Parathyroid adenoma (tissue), 2 donors: ENCODE measurements at regions not wholly inside any gene's neighbourhood (a gene's known extent, or its start where the extent isn't known, plus 50 kb on each side); places are given as distances from the start of the nearest gene placed in this dataset.

Experiments used
- H2AFZ ChIP-seq: fragments of 300-600 bp; sonication (generic); one replicate; pipeline ENCODE4 v1.7.0; 2017; ENCODE audit warnings: antibody characterized with exemption, mild to moderate bottlenecking
- H3K27ac ChIP-seq: fragments of 300-600 bp; sonication (generic); one replicate; pipeline ENCODE4 v1.7.0; 2017
- H3K27me3 ChIP-seq: fragments of 300-600 bp; sonication (generic); one replicate; pipeline ENCODE4 v1.7.0; 2017; ENCODE audit warnings: low read length; ENCODE audit not compliant: control insufficient read depth, insufficient read depth
- H3K36me3 ChIP-seq: fragments of 300-600 bp; sonication (generic); one replicate; pipeline ENCODE4 v1.7.0; 2017; ENCODE audit warnings: low read length; ENCODE audit not compliant: control insufficient read depth, insufficient read depth
- H3K4me1 ChIP-seq: fragments of 300-600 bp; sonication (generic); one replicate; pipeline ENCODE4 v1.7.0; 2017; ENCODE audit warnings: control low read depth
- H3K4me2 ChIP-seq: fragments of 300-600 bp; sonication (generic); one replicate; pipeline ENCODE4 v1.7.0; 2017; ENCODE audit warnings: low read length
- H3K4me3 ChIP-seq: fragments of 300-600 bp; sonication (generic); one replicate; pipeline ENCODE4 v1.7.0; 2017; ENCODE audit warnings: low read depth, low read length
- H3K79me2 ChIP-seq: fragments of 300-600 bp; sonication (generic); one replicate; pipeline ENCODE4 v1.7.0; 2017; ENCODE audit warnings: control low read depth
- H3K9ac ChIP-seq: fragments of 300-600 bp; sonication (generic); one replicate; pipeline ENCODE4 v1.7.0; 2017; ENCODE audit warnings: mild to moderate bottlenecking
- H3K9me3 ChIP-seq: fragments of 300-600 bp; sonication (generic); one replicate; pipeline ENCODE4 v1.7.0; 2017; ENCODE audit warnings: low read length; ENCODE audit not compliant: control insufficient read depth
- TF ChIP-seq, protein P1 (sequence below): fragments of 300-600 bp; sonication (generic); IDR thresholded peaks from one replicate; pipeline ENCODE4 v1.7.0; 2017; ENCODE audit warnings: antibody characterized with exemption, mild to moderate bottlenecking
- donor health status: primary hyperparathyroidism.

- TF ChIP-seq, protein P1, sequence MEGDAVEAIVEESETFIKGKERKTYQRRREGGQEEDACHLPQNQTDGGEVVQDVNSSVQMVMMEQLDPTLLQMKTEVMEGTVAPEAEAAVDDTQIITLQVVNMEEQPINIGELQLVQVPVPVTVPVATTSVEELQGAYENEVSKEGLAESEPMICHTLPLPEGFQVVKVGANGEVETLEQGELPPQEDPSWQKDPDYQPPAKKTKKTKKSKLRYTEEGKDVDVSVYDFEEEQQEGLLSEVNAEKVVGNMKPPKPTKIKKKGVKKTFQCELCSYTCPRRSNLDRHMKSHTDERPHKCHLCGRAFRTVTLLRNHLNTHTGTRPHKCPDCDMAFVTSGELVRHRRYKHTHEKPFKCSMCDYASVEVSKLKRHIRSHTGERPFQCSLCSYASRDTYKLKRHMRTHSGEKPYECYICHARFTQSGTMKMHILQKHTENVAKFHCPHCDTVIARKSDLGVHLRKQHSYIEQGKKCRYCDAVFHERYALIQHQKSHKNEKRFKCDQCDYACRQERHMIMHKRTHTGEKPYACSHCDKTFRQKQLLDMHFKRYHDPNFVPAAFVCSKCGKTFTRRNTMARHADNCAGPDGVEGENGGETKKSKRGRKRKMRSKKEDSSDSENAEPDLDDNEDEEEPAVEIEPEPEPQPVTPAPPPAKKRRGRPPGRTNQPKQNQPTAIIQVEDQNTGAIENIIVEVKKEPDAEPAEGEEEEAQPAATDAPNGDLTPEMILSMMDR, result no peak
- Histone ChIP-seq H3K4me1 (no peaks in the 10 kb centered on the region), H3K27me3 (no peaks in the 10 kb centered on the region), H3K4me3 (no peak overlapping the region), H3K36me3 (no peaks in the 10 kb centered on the region), H3K4me2 (no peak overlapping the region), H3K9ac (no peak overlapping the region), H2AFZ (no peak overlapping the region), H3K27ac (no peak overlapping the region), H3K9me3 (no peaks in the 10 kb centered on the region), H3K79me2 (no peaks in the 10 kb centered on the region)
Observed at GRCh38 chr14:34110531-34110930, 159.7 kb upstream of the EGLN3 start.

DNA sequence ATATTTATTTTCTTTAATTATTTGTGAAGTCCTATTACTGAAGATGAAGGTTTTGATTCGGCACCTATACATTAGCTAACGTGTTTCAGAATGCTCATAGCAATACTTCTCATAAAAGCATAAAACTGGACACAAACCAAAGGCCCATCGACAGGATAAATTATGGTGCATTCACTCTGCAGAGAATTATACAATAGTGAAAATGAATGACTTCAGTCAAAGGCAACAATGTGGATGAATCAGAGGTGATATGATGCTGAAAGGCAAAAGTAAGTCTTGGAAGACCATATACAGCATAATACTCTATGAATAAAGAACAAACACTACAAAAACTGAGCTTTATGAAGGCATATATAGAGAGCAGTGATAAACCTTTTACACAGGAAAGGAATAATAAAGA lies 156.6 kb upstream of the EGLN3 start:
- no peaks in the 10 kb centered on the region for H3K27me3 ChIP-seq
- TF ChIP-seq, protein P1, result no peak
- H3K79me2 ChIP-seq, result no peaks in the 10 kb centered on the region
- H3K9ac ChIP-seq, result no peak overlapping the region
- H3K36me3 ChIP-seq, result no peaks in the 10 kb centered on the region
- H2AFZ ChIP-seq, result no peak overlapping the region
- H3K9me3 ChIP-seq, result no peaks in the 10 kb centered on the region
- no peak overlapping the region for H3K27ac ChIP-seq
- no peak overlapping the region for H3K4me3 ChIP-seq
- H3K4me2 ChIP-seq, result no peak overlapping the region
- H3K4me1 ChIP-seq, result peaks cover 14% of the 10 kb centered on the region

GRCh38 chr14:34106310-34106709 lies 155.4 kb upstream of the EGLN3 start:
- H3K4me3 ChIP-seq, result no peak overlapping the region
- H3K27me3 ChIP-seq, result no peaks in the 10 kb centered on the region
- H3K27ac ChIP-seq, result no peak overlapping the region
- no peak overlapping the region for H3K9ac ChIP-seq
- no peaks in the 10 kb centered on the region for H3K9me3 ChIP-seq
- TF ChIP-seq, protein P1, result no peak
- no peaks in the 10 kb centered on the region for H3K36me3 ChIP-seq
- no peaks in the 10 kb centered on the region for H3K79me2 ChIP-seq
- H3K4me1 ChIP-seq, result peaks cover 14% of the 10 kb centered on the region
- H2AFZ ChIP-seq, result no peak overlapping the region
- H3K4me2 ChIP-seq, result no peak overlapping the region

GRCh38 chr14:34104489-34105397 lies 153.9 kb upstream of the EGLN3 start:
- no peak overlapping the region for H3K9ac ChIP-seq
- H3K36me3 ChIP-seq, result no peaks in the 10 kb centered on the region
- H3K79me2 ChIP-seq, result no peaks in the 10 kb centered on the region
- no peak overlapping the region for H3K27ac ChIP-seq
- H3K9me3 ChIP-seq, result no peaks in the 10 kb centered on the region
- peak overlapping the region; percentile 54 for H2AFZ ChIP-seq
- H3K4me2 ChIP-seq, result no peak overlapping the region
- no peaks in the 10 kb centered on the region for H3K27me3 ChIP-seq
- TF ChIP-seq, protein P1, result no peak
- H3K4me3 ChIP-seq, result no peak overlapping the region
- H3K4me1 ChIP-seq, result peaks cover 14% of the 10 kb centered on the region

DNA sequence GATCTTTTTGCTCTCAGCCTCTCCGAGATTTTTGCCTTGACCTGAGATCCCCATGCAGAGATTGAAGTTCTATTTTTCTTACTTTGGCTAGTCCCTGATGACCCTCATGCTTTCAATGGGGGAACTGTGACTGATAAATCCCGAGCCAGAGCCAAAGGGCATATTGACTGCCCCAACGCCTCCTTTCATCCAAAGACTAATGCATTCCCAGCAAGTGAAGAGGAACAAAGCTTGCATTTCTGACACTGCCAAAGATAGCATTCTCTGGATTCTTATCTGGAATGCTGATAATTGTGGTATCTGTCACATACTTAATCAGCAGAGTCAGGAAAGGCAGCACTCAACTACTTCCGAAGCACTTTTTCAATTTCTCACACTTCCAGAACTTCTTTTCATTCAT lies 152.3 kb upstream of the EGLN3 start:
- H3K27me3 ChIP-seq, result no peaks in the 10 kb centered on the region
- peak overlapping the region; percentile 2 for H2AFZ ChIP-seq
- H3K4me2 ChIP-seq, result peak overlapping the region; percentile 7
- H3K4me3 ChIP-seq, result no peak overlapping the region
- TF ChIP-seq, protein P1, result no peak
- H3K4me1 ChIP-seq, result peaks cover 14% of the 10 kb centered on the region
- H3K27ac ChIP-seq, result no peak overlapping the region
- no peaks in the 10 kb centered on the region for H3K36me3 ChIP-seq
- H3K9me3 ChIP-seq, result no peaks in the 10 kb centered on the region
- H3K79me2 ChIP-seq, result no peaks in the 10 kb centered on the region
- H3K9ac ChIP-seq, result no peak overlapping the region
